Gastrocnemius medialis (tissue), 4 donors: ENCODE measurements at regions not wholly inside any gene's neighbourhood (a gene's known extent, or its start where the extent isn't known, plus 50 kb on each side); places are given as distances from the start of the nearest gene placed in this dataset.

Experiments
- CTCF ChIP-seq, 5 experiments: fragments of 450-650 bp in 3 of 5; fragments of 200-600 bp in 2 of 5; sonication (generic) in 2 of 5; IDR thresholded peaks in 4 of 5; conservative IDR thresholded peaks in 1 of 5; 1 replicate in 4 of 5; 2 replicates in 1 of 5; pipeline ENCODE4 v1.5.1; 2016 to 2019; ENCODE audit warnings: antibody characterized with exemption in 5 of 5, mild to moderate bottlenecking in 3 of 5, moderate library complexity in 3 of 5
- POLR2A ChIP-seq, 2 donors: fragments of 450-650 bp; IDR thresholded peaks; one replicate each; pipeline ENCODE4 v1.6.1; 2017; ENCODE audit warnings: antibody characterized with exemption in 2 of 2, mild to moderate bottlenecking in 2 of 2, moderate library complexity in 2 of 2

GRCh38 chr14:30179381-30180130 lies 251.9 kb upstream of the PRKD1 start:
- TF ChIP-seq POLR2A (IDR thresholded peaks at IDR 0.05) (no peak), CTCF (IDR thresholded peaks at IDR 0.05 in 4 of 5, conservative IDR thresholded peaks at IDR 0.05 in 1 of 5) (no peak)
